Kidney epithelial cell (primary cell): ENCODE measurements at regions not wholly inside any gene's neighbourhood (a gene's known extent, or its start where the extent isn't known, plus 50 kb on each side); places are given as distances from the start of the nearest gene placed in this dataset.

ENCODE experiments used
- DNase-seq: peaks from one replicate; pipeline ENCODE4 v3.0.0-alpha.2; 2010; ENCODE audit warnings: low read depth
- H3K27me3 ChIP-seq: 2 replicates; pipeline ENCODE4 v1.6.0; 2011; ENCODE audit warnings: low read length; ENCODE audit not compliant: control insufficient read depth, insufficient read depth
- H3K36me3 ChIP-seq: 2 replicates; pipeline ENCODE4 v1.5.1; 2011; ENCODE audit warnings: low read length; ENCODE audit not compliant: control insufficient read depth, insufficient read depth
- H3K4me3 ChIP-seq: 2 replicates; pipeline ENCODE4 v1.5.1; 2011; ENCODE audit warnings: low read depth, mild to moderate bottlenecking, control low read depth, low read length
- TF ChIP-seq, protein P1 (sequence below): IDR thresholded peaks from 2 replicates; pipeline ENCODE4 v1.5.1; 2011; ENCODE audit warnings: mild to moderate bottlenecking, moderate library complexity, low read length, control low read depth, inconsistent platforms; ENCODE audit not compliant: insufficient read depth, poor library complexity, severe bottlenecking

DNA sequence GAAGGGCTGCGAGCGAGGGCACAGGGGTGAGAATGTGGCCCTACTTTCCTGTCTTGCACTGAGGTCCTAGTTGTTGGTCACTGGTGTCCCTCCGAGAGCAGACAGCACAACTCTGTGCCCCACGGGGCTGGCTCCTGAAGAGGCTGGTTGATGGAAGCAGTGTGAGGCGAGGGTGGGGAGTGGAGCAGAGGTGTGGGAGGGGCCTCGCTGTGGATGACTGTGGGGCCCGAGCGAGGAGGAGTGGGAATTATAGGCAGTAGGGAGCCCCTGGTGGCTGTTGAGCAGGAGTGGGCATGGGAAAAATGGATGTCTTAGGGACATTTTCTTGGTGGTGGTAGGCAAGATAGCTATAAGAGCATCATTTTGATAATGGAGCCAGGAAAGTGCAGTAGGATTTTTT is 660.5 kb upstream of the HS6ST1 start:
- no peak overlapping the region for H3K4me3 ChIP-seq

DNA sequence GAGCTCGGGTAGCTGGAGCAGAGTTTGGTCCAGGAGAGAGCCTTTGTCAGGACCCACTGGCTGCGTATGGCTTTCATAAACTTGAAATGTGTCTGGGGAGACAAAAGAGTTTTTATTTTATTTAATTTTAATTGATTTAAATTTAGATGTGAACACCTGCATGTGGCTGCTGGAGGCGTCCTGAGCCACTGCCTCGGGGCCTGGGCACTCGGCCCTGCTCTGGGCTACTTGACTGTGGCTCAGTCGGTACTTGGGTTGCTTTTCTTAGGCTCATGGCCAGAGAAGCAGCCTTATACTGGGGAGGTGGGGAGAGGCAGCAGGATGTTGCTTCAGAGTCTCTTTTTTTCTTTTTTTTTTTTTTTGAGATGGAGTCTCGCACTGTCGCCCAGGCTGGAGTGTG is 661.8 kb upstream of the HS6ST1 start:
- no peaks in the 10 kb centered on the region for H3K27me3 ChIP-seq
- no peaks in the 10 kb centered on the region for H3K36me3 ChIP-seq
- no peak overlapping the region for H3K4me3 ChIP-seq
- TF ChIP-seq, protein P1, sequence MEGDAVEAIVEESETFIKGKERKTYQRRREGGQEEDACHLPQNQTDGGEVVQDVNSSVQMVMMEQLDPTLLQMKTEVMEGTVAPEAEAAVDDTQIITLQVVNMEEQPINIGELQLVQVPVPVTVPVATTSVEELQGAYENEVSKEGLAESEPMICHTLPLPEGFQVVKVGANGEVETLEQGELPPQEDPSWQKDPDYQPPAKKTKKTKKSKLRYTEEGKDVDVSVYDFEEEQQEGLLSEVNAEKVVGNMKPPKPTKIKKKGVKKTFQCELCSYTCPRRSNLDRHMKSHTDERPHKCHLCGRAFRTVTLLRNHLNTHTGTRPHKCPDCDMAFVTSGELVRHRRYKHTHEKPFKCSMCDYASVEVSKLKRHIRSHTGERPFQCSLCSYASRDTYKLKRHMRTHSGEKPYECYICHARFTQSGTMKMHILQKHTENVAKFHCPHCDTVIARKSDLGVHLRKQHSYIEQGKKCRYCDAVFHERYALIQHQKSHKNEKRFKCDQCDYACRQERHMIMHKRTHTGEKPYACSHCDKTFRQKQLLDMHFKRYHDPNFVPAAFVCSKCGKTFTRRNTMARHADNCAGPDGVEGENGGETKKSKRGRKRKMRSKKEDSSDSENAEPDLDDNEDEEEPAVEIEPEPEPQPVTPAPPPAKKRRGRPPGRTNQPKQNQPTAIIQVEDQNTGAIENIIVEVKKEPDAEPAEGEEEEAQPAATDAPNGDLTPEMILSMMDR = no peak
- no peak for DNase-seq

More for the DNA sequence above, 660.5 kb upstream of the HS6ST1 start:
- Histone ChIP-seq H3K27me3 (no peaks in the 10 kb centered on the region), H3K36me3 (no peaks in the 10 kb centered on the region)
- TF ChIP-seq, protein P1 = no peak
- no peak for DNase-seq

DNA sequence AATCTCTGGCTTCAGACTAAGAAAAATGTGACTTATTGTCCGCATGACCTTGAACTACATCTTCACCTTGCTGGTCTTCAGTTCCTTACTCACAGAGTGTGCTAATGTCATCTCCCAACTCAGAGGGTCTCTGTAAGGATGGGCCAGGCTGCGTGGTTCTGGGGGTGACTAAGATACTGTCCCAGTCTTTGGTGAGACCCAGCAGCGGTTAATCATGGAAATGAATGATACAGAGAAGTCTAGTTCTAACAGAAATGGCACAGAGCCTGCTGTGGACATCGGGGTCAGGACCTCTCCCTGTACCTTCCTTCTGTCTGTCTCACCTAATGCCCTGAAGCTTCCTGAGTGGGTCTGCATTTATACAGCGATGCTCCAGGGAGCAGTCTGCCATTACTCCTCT is 662.7 kb upstream of the HS6ST1 start:
- no peak for DNase-seq
- Histone ChIP-seq H3K36me3 (no peaks in the 10 kb centered on the region), H3K27me3 (no peaks in the 10 kb centered on the region), H3K4me3 (no peak overlapping the region)
- TF ChIP-seq, protein P1 = no peak

DNA sequence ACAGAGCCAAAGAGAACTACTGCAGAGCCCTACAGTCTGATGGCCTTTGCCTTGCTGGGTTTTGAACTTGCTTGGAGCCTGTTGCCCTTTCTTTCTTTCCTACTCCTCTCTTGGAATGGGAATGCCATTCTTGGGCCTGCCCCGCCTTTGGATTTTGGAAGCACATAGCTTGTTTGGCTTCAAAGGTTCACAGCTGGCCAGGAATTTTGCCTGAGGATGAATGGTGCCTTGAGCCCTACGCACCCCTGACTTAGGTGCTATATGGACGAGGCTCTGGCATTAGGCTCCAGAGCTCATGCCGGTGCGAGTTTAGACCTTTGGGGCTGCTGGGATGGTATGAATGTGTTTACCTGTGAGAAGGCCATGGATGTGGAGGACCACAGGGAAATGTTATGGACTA is 663.3 kb upstream of the HS6ST1 start:
- Histone ChIP-seq H3K27me3 (no peaks in the 10 kb centered on the region), H3K4me3 (no peak overlapping the region), H3K36me3 (no peaks in the 10 kb centered on the region)
- TF ChIP-seq, protein P1 = no peak
- no peak for DNase-seq

DNA sequence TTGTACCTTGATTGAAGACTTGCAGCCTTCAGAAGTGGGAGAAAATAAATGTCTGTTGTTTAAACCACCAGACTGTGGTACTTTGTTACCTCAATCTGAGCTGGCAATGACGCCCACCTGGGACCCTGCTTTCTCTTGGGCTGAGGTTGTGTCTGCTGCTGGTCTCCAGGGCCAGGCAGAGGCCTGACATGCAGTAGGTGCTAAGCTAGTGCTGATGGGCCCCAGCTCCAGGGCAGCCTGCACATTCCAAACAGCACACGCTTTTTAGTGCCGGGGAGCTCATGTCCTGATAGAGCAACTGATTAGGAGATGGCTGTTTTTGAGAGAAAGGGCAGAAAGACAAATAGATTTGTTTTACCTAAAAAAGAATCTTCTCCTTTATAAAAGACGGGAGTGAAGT is 664.0 kb upstream of the HS6ST1 start:
- Histone ChIP-seq H3K27me3 (no peaks in the 10 kb centered on the region), H3K36me3 (no peaks in the 10 kb centered on the region), H3K4me3 (no peak overlapping the region)
- TF ChIP-seq, protein P1 = no peak
- no peak for DNase-seq

DNA sequence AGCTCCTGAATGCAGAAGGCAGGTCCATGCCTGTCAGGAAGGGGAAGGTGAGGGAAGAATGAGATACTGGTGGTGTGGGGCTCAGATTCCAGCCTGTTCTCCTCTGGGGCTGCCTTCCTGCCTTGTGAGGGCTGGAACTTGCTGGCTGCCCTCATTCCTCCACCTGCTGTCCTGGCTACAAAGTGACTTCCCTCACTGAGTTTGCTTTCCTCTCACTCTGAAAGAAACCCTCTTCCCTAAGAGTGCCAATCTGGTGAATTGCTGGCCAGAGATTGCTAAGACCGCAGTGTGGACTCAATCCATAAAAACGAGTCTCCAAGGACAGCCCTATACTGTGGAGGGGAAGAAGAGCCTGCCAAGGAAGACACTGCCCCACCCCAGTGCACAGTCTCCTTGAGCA is 664.4 kb upstream of the HS6ST1 start:
- Histone ChIP-seq H3K36me3 (no peaks in the 10 kb centered on the region), H3K27me3 (no peaks in the 10 kb centered on the region), H3K4me3 (no peak overlapping the region)
- TF ChIP-seq, protein P1 = no peak
- DNase-seq = no peak
